Progenitor cell of endocrine pancreas (in vitro differentiated cells): ENCODE measurements at regions not wholly inside any gene's neighbourhood (a gene's known extent, or its start where the extent isn't known, plus 50 kb on each side); places are given as distances from the start of the nearest gene placed in this dataset.

Source experiments
- DNase-seq: peaks from one replicate; pipeline ENCODE4 v3.0.0; 2021; ENCODE audit warnings: low spot score; ENCODE audit not compliant: unreplicated experiment
- H3K27ac Mint-ChIP-seq: 2 replicates; pipeline ENCODE4 v1.8.0; 2021; ENCODE audit warnings: mild to moderate bottlenecking, moderate library complexity, mixed read lengths
- H3K27me3 Mint-ChIP-seq: 2 replicates; pipeline ENCODE4 v1.8.0; 2021; ENCODE audit warnings: mixed read lengths
- H3K36me3 Mint-ChIP-seq: 2 replicates; pipeline ENCODE4 v1.8.0; 2022; ENCODE audit warnings: mixed read lengths; ENCODE audit not compliant: insufficient read depth
- H3K4me1 Mint-ChIP-seq: 2 replicates; pipeline ENCODE4 v1.8.0; 2021; ENCODE audit warnings: low read depth, mixed read lengths
- H3K4me3 Mint-ChIP-seq: 2 replicates; pipeline ENCODE4 v1.8.0; 2021; ENCODE audit warnings: low read depth, mild to moderate bottlenecking, moderate library complexity, mixed read lengths
- H3K9me3 Mint-ChIP-seq: 2 replicates; pipeline ENCODE4 v1.8.0; 2021; ENCODE audit warnings: low read depth, mixed read lengths
- TF ChIP-seq, protein P1 (sequence below): fragments of 200-600 bp; sonication (generic); IDR thresholded peaks from one replicate; pipeline ENCODE4 v1.5.0; 2021; ENCODE audit warnings: antibody characterized with exemption, mild to moderate bottlenecking; ENCODE audit not compliant: unreplicated experiment

DNA sequence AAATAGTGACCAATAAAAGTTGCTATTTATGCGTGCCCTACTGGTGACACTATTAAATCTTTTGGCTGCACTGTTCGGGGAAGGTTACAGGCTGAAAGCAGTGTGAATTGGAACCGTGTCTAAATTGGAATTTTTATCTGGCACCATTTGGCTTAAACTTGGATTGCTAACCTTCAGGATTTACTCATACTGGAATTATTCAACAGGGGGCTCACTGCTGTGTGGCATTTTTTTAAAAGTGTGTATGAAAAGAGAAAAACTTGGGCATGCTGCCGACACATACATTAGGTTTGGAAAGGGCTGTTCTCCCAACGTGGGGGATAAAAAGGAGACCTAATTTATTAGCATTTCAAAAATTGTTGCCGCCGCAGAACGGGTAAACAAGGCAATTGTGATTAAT is 537.9 kb upstream of the MGMT start:
- Mint-ChIP-seq H3K4me1 (no peaks in the 10 kb centered on the region), H3K36me3 (no peaks in the 10 kb centered on the region), H3K9me3 (no peaks in the 10 kb centered on the region), H3K27ac (no peak overlapping the region), H3K27me3 (peaks cover 39% of the 10 kb centered on the region), H3K4me3 (no peak overlapping the region)
- TF ChIP-seq, protein P1, sequence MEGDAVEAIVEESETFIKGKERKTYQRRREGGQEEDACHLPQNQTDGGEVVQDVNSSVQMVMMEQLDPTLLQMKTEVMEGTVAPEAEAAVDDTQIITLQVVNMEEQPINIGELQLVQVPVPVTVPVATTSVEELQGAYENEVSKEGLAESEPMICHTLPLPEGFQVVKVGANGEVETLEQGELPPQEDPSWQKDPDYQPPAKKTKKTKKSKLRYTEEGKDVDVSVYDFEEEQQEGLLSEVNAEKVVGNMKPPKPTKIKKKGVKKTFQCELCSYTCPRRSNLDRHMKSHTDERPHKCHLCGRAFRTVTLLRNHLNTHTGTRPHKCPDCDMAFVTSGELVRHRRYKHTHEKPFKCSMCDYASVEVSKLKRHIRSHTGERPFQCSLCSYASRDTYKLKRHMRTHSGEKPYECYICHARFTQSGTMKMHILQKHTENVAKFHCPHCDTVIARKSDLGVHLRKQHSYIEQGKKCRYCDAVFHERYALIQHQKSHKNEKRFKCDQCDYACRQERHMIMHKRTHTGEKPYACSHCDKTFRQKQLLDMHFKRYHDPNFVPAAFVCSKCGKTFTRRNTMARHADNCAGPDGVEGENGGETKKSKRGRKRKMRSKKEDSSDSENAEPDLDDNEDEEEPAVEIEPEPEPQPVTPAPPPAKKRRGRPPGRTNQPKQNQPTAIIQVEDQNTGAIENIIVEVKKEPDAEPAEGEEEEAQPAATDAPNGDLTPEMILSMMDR: no peak
- DNase-seq: no peak

DNA sequence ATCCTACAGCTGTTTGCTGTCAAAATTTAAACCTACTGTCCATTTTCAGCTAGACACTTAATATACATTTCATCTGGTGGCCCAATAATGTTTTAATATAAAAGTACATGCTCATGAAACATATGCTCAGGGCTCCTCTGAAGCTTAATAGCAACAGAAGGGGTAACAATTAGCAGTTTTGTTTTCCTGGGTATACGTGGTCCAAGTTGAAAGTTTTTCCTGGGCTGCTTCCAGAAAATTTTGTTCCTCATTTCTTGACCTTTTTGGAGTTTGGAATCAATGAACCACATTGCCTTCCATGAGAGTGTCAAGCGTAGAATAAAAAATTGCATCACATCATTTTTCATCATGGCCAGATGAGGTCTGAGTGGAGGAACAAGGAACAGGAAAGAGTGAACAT is 537.3 kb upstream of the MGMT start:
- Mint-ChIP-seq H3K27me3 (peaks cover 41% of the 10 kb centered on the region), H3K9me3 (no peaks in the 10 kb centered on the region), H3K4me3 (no peak overlapping the region), H3K27ac (no peak overlapping the region), H3K36me3 (no peaks in the 10 kb centered on the region), H3K4me1 (no peaks in the 10 kb centered on the region)
- TF ChIP-seq, protein P1: no peak
- no peak for DNase-seq

DNA sequence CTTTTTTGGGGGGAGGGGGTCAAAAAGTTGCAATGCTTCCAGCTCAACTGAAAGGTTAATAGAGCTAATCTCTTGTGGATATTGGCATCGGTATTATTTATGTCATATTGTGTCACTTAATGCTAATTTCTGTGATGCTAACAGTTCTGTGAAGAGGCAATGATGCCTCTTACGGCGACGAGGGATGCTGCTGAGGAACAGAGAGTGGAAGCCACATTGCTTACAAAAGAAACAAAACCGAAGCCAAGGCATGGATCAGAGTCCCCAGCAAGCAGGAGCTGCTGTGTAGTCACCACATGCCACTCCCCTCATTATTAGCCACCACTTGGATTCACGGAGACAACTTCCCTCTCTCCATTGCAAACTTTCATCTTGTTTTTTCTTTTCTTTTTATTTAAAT is 536.5 kb upstream of the MGMT start:
- H3K4me1 Mint-ChIP-seq: no peaks in the 10 kb centered on the region
- no peaks in the 10 kb centered on the region for H3K9me3 Mint-ChIP-seq
- peaks cover 39% of the 10 kb centered on the region for H3K27me3 Mint-ChIP-seq
- no peak overlapping the region for H3K4me3 Mint-ChIP-seq
- H3K36me3 Mint-ChIP-seq: no peaks in the 10 kb centered on the region
- DNase-seq: no peak
- TF ChIP-seq, protein P1: no peak
- H3K27ac Mint-ChIP-seq: no peak overlapping the region

DNA sequence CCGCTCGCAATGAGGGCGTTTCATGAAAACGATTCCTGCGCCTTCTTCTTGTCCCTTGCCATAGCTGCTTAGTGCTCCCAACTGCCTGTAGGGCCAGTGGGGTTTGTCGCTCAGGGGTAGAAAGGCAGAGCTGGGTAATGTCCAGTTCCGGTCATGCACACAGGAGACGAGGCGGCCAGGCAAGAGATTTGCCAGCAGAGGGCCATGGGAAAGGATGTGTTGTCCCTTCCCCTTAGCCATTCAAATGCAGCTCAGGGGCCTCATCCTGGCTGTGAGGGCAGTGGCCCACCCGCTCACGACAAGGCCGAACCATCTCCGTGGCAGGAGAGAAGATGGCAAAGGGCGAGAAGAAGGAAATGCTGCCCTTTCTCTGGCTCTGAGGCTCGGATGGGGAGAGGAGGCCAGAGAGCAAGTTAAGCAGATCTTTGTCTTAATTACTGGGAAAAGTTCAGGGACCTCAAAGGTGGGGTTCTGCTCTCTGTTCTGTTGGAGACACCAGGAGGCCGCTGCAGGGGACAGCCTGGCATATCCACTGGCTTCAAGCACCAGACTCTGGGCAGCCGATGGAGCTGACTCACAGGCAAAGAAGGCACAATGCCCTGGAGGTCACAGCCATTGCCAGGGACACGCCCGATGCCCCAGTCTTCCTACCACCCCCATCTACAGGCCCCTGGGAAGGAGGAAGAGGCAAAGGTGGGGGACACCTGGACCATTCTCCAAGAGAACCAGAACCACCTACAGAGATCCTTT is 534.8 kb upstream of the MGMT start:
- no peak overlapping the region for H3K4me3 Mint-ChIP-seq
- TF ChIP-seq, protein P1: no peak
- H3K4me1 Mint-ChIP-seq: no peaks in the 10 kb centered on the region
- H3K27me3 Mint-ChIP-seq: peaks cover 44% of the 10 kb centered on the region
- H3K27ac Mint-ChIP-seq: no peak overlapping the region
- H3K9me3 Mint-ChIP-seq: no peaks in the 10 kb centered on the region
- no peak for DNase-seq
- no peaks in the 10 kb centered on the region for H3K36me3 Mint-ChIP-seq

DNA sequence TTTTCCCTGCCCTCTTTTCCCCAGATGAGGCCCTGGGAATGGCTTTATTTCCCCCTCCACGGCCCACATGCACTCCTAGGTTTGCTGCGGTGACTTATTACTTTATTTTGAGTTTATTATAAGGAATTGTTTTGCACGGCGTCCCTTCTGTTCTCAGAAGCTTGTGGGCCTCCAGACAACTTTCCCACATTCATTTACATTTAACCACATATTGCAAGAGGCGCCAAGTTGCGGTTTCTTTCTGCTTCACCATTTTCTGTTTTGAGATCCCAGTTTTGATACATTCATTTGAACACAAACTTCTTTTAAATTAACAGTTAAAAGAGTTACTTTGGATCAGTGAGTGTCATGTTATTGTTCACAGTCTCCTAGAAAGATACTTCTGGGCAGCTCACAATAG is 532.5 kb upstream of the MGMT start:
- Mint-ChIP-seq H3K36me3 (no peaks in the 10 kb centered on the region), H3K4me3 (no peak overlapping the region), H3K9me3 (no peaks in the 10 kb centered on the region), H3K27ac (no peak overlapping the region), H3K4me1 (no peaks in the 10 kb centered on the region), H3K27me3 (peaks cover 53% of the 10 kb centered on the region)
- no peak for DNase-seq
- TF ChIP-seq, protein P1: no peak
